H1 (cell line): ENCODE measurements at regions not wholly inside any gene's neighbourhood (a gene's known extent, or its start where the extent isn't known, plus 50 kb on each side); places are given as distances from the start of the nearest gene placed in this dataset.

Experiments used
- CTCF ChIA-PET: fragments of 300-600 bp; sonication (Branson Sonifier 250); formaldehyde crosslinking; loops from one replicate; lab custom pipeline; 2021; ENCODE audit not compliant: partially characterized antibody; lab: Charles Lee
- POLR2A ChIA-PET: fragments of 300-600 bp; sonication (Branson Sonifier 250); formaldehyde crosslinking; loops from one replicate; lab custom pipeline; 2021; ENCODE audit warnings: inconsistent platforms; ENCODE audit not compliant: partially characterized antibody; lab: Charles Lee
- DNase-seq, 2 experiments: peaks; one replicate each; pipeline versions ENCODE4 v3.0.0 to v3.0.0-alpha.2; 2010 to 2022; ENCODE audit warnings: low spot score in 2 of 2, low read depth in 1 of 2, mixed read lengths in 1 of 2
- FAIRE-seq: peaks from 2 replicates; lab custom pipeline; 2011; peaks lifted over from hg19 to GRCh38; lab: Jason Lieb, UNC
- H2AFZ ChIP-seq: 2 replicates; pipeline ENCODE4 v1.8.1; 2012; ENCODE audit warnings: low read length, inconsistent platforms
- H2AK5ac ChIP-seq: 2 replicates; pipeline ENCODE4 v1.6.1; 2013; ENCODE audit warnings: low read depth, low read length
- H2BK120ac ChIP-seq: replicated peaks from 2 replicates; pipeline ENCODE3; 2013; ENCODE audit warnings: low read depth, low read length, inconsistent platforms
- H2BK12ac ChIP-seq: 2 replicates; pipeline ENCODE4 v1.6.1; 2013; ENCODE audit warnings: low read depth, low read length
- H2BK15ac ChIP-seq: 2 replicates; pipeline ENCODE4 v1.6.1; 2013; ENCODE audit warnings: low read length
- H2BK20ac ChIP-seq: 2 replicates; pipeline ENCODE4 v1.6.1; 2013; ENCODE audit warnings: low read length
- H2BK5ac ChIP-seq: 2 replicates; pipeline ENCODE4 v1.6.1; 2013; ENCODE audit warnings: low read depth, low read length
- H3K14ac ChIP-seq: 2 replicates; pipeline ENCODE4 v1.6.1; 2013; ENCODE audit warnings: inconsistent platforms; ENCODE audit not compliant: insufficient read length
- H3K18ac ChIP-seq: 2 replicates; pipeline ENCODE4 v1.6.1; 2013; ENCODE audit warnings: low read length; ENCODE audit errors: extremely low read depth
- H3K23ac ChIP-seq: 2 replicates; pipeline ENCODE4 v1.6.1; 2013; ENCODE audit warnings: inconsistent platforms; ENCODE audit not compliant: insufficient read length
- H3K23me2 ChIP-seq: 2 replicates; pipeline ENCODE4 v1.6.1; 2013; ENCODE audit warnings: low read depth, low read length
- H3K27ac ChIP-seq: 2 replicates; pipeline ENCODE4 v1.6.1; 2011; ENCODE audit warnings: low read depth, low read length, inconsistent platforms
- H3K27me3 ChIP-seq, 4 experiments: replicated peaks in 1 of 4; 1 replicate in 1 of 4; 2 replicates in 3 of 4; pipeline versions ENCODE4 v1.6.1 to v1.8.1; 2011 to 2013; ENCODE audit warnings: low read length in 3 of 4, mild to moderate bottlenecking in 3 of 4, inconsistent platforms in 2 of 4, mixed read lengths in 2 of 4, moderate library complexity in 1 of 4; ENCODE audit not compliant: control insufficient read depth in 3 of 4, insufficient read depth in 3 of 4; ENCODE audit errors: extremely low read depth in 1 of 4
- H3K36me3 ChIP-seq, 4 experiments: 2 replicates each; pipeline versions ENCODE4 v1.6.1 to v1.8.1; 2011 to 2013; ENCODE audit warnings: mild to moderate bottlenecking in 4 of 4, low read length in 3 of 4, moderate library complexity in 2 of 4, control low read depth in 1 of 4, inconsistent platforms in 1 of 4; ENCODE audit not compliant: insufficient read depth in 4 of 4, control insufficient read depth in 2 of 4
- H3K4ac ChIP-seq: replicated peaks from 2 replicates; pipeline ENCODE3; 2013; ENCODE audit warnings: low read length, low read depth, mixed read lengths, inconsistent platforms; ENCODE audit not compliant: insufficient read length
- H3K4me1 ChIP-seq, 4 experiments: replicated peaks in 1 of 4; 1 replicate in 1 of 4; 2 replicates in 3 of 4; pipeline versions ENCODE4 v1.6.1 to v1.8.1; 2011 to 2013; ENCODE audit warnings: low read length in 3 of 4, inconsistent platforms in 2 of 4, mixed read lengths in 1 of 4; ENCODE audit not compliant: insufficient read depth in 4 of 4, control insufficient read depth in 3 of 4
- H3K4me2 ChIP-seq, 2 experiments: 2 replicates each; pipeline versions ENCODE4 v1.6.1 to v1.8.1; 2011 to 2013; ENCODE audit warnings: low read depth in 2 of 2, low read length in 2 of 2, control low read depth in 1 of 2, inconsistent platforms in 1 of 2, mild to moderate bottlenecking in 1 of 2; ENCODE audit not compliant: insufficient read depth in 1 of 2
- H3K4me3 ChIP-seq, 4 experiments: fragments of 200-600, 300-600 bp in 1 of 4; sonication (generic), shearing (Covaris generic), sonication (Bioruptor Twin) in 1 of 4; 2 replicates each; pipeline versions ENCODE4 v1.5.1 to v1.8.1; 2011 to 2016; ENCODE audit warnings: low read length in 4 of 4, low read depth in 3 of 4, control low read depth in 2 of 4, inconsistent platforms in 2 of 4, mild to moderate bottlenecking in 2 of 4, mixed read lengths in 1 of 4, moderate library complexity in 1 of 4; ENCODE audit not compliant: insufficient read depth in 2 of 4; ENCODE audit errors: extremely low read depth in 1 of 4
- H3K56ac ChIP-seq: replicated peaks from 2 replicates; pipeline ENCODE3; 2013; ENCODE audit warnings: low read depth, mild to moderate bottlenecking, mixed read lengths, low read length, inconsistent platforms; ENCODE audit not compliant: insufficient read length
- H3K79me1 ChIP-seq: 2 replicates; pipeline ENCODE4 v1.6.1; 2013; ENCODE audit warnings: low read depth, low read length, control low read depth
- H3K79me2 ChIP-seq, 2 experiments: 2 replicates each; pipeline versions ENCODE4 v1.6.1 to v1.8.1; 2012 to 2013; ENCODE audit warnings: low read length in 2 of 2, mild to moderate bottlenecking in 2 of 2, inconsistent platforms in 1 of 2; ENCODE audit not compliant: insufficient read depth in 2 of 2, control insufficient read depth in 1 of 2
- H3K9ac ChIP-seq, 4 experiments: replicated peaks in 1 of 4; 1 replicate in 1 of 4; 2 replicates in 3 of 4; pipeline versions ENCODE4 v1.6.1 to v1.8.1; 2011 to 2013; ENCODE audit warnings: low read depth in 3 of 4, low read length in 3 of 4, control low read depth in 2 of 4, mild to moderate bottlenecking in 2 of 4, moderate library complexity in 2 of 4, inconsistent platforms in 1 of 4; ENCODE audit errors: extremely low read depth in 1 of 4
- H3K9me3 ChIP-seq, 2 experiments: 2 replicates each; pipeline versions ENCODE4 v1.6.1 to v1.8.1; 2012 to 2013; ENCODE audit warnings: mild to moderate bottlenecking in 2 of 2, moderate library complexity in 2 of 2, control low read depth in 1 of 2, inconsistent platforms in 1 of 2, low read depth in 1 of 2, low read length in 1 of 2, mixed read lengths in 1 of 2; ENCODE audit not compliant: insufficient read depth in 2 of 2
- H4K20me1 ChIP-seq, 2 experiments: replicated peaks in 1 of 2; 2 replicates each; pipeline versions ENCODE3 to v1.8.1; 2011 to 2013; ENCODE audit warnings: inconsistent platforms in 2 of 2, low read length in 2 of 2, mild to moderate bottlenecking in 1 of 2; ENCODE audit not compliant: insufficient read depth in 2 of 2, control insufficient read depth in 1 of 2
- H4K5ac ChIP-seq: 2 replicates; pipeline ENCODE4 v1.6.1; 2013; ENCODE audit warnings: low read length, low read depth, mixed read lengths, inconsistent platforms; ENCODE audit not compliant: insufficient read length
- H4K8ac ChIP-seq: 2 replicates; pipeline ENCODE4 v1.8.0; 2013; ENCODE audit warnings: mild to moderate bottlenecking, moderate library complexity, low read length, inconsistent platforms; ENCODE audit not compliant: insufficient read depth; ENCODE audit errors: extremely low read depth
- H4K91ac ChIP-seq: replicated peaks from 2 replicates; pipeline ENCODE3; 2013; ENCODE audit warnings: low read length, mixed read lengths, inconsistent platforms; ENCODE audit not compliant: insufficient read length
- ASH2L ChIP-seq: fragments of 200-600, 300-600 bp; sonication (generic); IDR thresholded peaks from one replicate; pipeline ENCODE4 v1.7.1; 2017; ENCODE audit warnings: low read length
- BCL11A ChIP-seq, 2 experiments: IDR thresholded peaks; one replicate each; pipeline ENCODE4 v1.6.1; 2011; ENCODE audit warnings: low read depth in 2 of 2, low read length in 2 of 2, mild to moderate bottlenecking in 2 of 2
- BRCA1 ChIP-seq: IDR thresholded peaks from 2 replicates; pipeline ENCODE4 v1.6.1; 2012; ENCODE audit warnings: low read depth, low read length, improper control_type of control experiment
- CEBPB ChIP-seq: IDR thresholded peaks from 2 replicates; pipeline ENCODE4 v1.6.1; 2012; ENCODE audit warnings: low read depth, low read length
- CREB1 ChIP-seq: IDR thresholded peaks from 2 replicates; pipeline ENCODE4 v1.6.1; 2012; ENCODE audit warnings: inconsistent platforms
- EZH2 ChIP-seq: fragments of 200-600 bp; sonication (generic); IDR thresholded peaks from 2 replicates; pipeline ENCODE4 v1.7.1; 2012; ENCODE audit warnings: low read depth, mild to moderate bottlenecking, moderate library complexity, low read length, inconsistent platforms; ENCODE audit not compliant: severe bottlenecking
- GTF2F1 ChIP-seq: IDR thresholded peaks from 2 replicates; pipeline ENCODE4 v1.6.1; 2012; ENCODE audit warnings: low read depth, low read length, improper control_type of control experiment, borderline replicate concordance
- POLR2AphosphoS5 ChIP-seq: IDR thresholded peaks from 2 replicates; pipeline ENCODE4 v1.6.1; 2011; ENCODE audit warnings: low read depth, low read length
- RAD21 ChIP-seq, 2 experiments: IDR thresholded peaks in 1 of 2; conservative IDR thresholded peaks in 1 of 2; 2 replicates each; pipeline ENCODE4 v1.6.1; 2011; ENCODE audit warnings: low read depth in 2 of 2, low read length in 2 of 2, improper control_type of control experiment in 1 of 2, inconsistent platforms in 1 of 2, mild to moderate bottlenecking in 1 of 2, moderate library complexity in 1 of 2
- SIRT6 ChIP-seq: IDR thresholded peaks from one replicate; pipeline ENCODE4 v1.7.1; 2012; ENCODE audit warnings: low read length, inconsistent platforms
- SP2 ChIP-seq: IDR thresholded peaks from 2 replicates; pipeline ENCODE4 v1.6.1; 2012; ENCODE audit warnings: mild to moderate bottlenecking, low read length, inconsistent platforms
- SP4 ChIP-seq: IDR thresholded peaks from 2 replicates; pipeline ENCODE4 v1.6.1; 2012; ENCODE audit warnings: low read length, inconsistent platforms
- YY1 ChIP-seq: IDR thresholded peaks from 2 replicates; pipeline ENCODE4 v1.6.1; 2011; ENCODE audit warnings: low read depth, mild to moderate bottlenecking, low read length
- TF ChIP-seq, protein P1 (sequence below): IDR thresholded peaks from 2 replicates; pipeline ENCODE4 v1.6.1; 2011; ENCODE audit warnings: low read depth, mild to moderate bottlenecking, low read length; ENCODE audit not compliant: insufficient read depth

DNA sequence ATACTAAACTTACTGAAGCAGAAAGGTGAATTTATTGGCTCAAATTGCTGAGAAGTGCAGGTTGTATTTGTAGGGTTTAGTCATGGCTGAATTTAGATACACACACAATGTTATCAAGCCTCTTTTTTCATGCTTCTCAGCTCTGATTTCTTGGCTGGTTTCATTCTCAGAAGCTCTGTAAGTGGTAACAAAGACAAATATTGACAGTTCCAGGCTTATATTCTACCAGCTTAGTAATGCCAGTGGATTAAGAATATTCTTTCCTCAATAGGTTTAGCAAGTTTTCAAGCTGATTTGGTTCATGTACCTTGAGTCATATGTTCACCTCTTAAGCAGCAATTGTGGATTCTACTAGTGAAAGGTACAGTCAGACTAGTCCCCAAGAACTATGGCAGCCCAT lies 52.1 kb upstream of the PKIB start:
- 0 out of 7 replicates have a peak, but pooled peaks cover 0 to under 1% (median 0%) of the 10 kb centered on the region in 4 experiments for H3K4me1 ChIP-seq
- CTCF ChIA-PET: interaction anchor here (1.0 to 1.4 kb wide), 3 partner anchors 15 to 66 kb away, joined by 4 to 5 read pairs (median 4); no protein-coding TSS in a partner anchor
- no peak overlapping the region for H2BK120ac ChIP-seq
- no peak overlapping the region for H3K27ac ChIP-seq
- H4K91ac ChIP-seq: no peak overlapping the region
- no peak overlapping the region for H2AK5ac ChIP-seq
- TF ChIP-seq POLR2AphosphoS5 (no peak), EZH2 (no peak), BRCA1 (no peak), GTF2F1 (no peak), SP4 (no peak), ASH2L (no peak), BCL11A (IDR thresholded peaks at IDR 0.05; ENCODE audit: low read depth in 2 of 2, low read length in 2 of 2) (no peak), CEBPB (no peak), SIRT6 (no peak), RAD21 (IDR thresholded peaks at IDR 0.05 in 1 of 2, conservative IDR thresholded peaks at IDR 0.05 in 1 of 2; ENCODE audit: low read depth in 2 of 2, low read length in 2 of 2) (no peak), CREB1 (no peak), SP2 (no peak), YY1 (no peak)
- TF ChIP-seq, protein P1, sequence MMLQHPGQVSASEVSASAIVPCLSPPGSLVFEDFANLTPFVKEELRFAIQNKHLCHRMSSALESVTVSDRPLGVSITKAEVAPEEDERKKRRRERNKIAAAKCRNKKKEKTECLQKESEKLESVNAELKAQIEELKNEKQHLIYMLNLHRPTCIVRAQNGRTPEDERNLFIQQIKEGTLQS: no peak
- TF ChIP-seq, all 59 proteins: peak for 0
- POLR2A ChIA-PET: interaction anchor here (1.0 kb wide), 1 partner anchor 9 kb away, joined by 5 read pairs; no protein-coding TSS in a partner anchor
- no peak overlapping the region for H3K9ac ChIP-seq
- no peak overlapping the region for H3K4me3 ChIP-seq
- H3K14ac ChIP-seq: no peak overlapping the region
- H3K18ac ChIP-seq: no peak overlapping the region
- H3K23me2 ChIP-seq: no peaks in the 10 kb centered on the region
- H3K79me2 ChIP-seq: peaks cover 0 to 3% of the 10 kb centered on the region in 2 experiments; a peak in 2 of 4 replicates
- H3K79me1 ChIP-seq: no peaks in the 10 kb centered on the region; the same call in 1 of the 2 replicates
- H2BK12ac ChIP-seq: no peak overlapping the region
- no peaks in the 10 kb centered on the region for H3K27me3 ChIP-seq
- no peak overlapping the region for H3K4me2 ChIP-seq
- no peak overlapping the region for H3K56ac ChIP-seq
- H4K8ac ChIP-seq: no peak overlapping the region
- no peak overlapping the region for H2BK20ac ChIP-seq
- H3K36me3 ChIP-seq: peaks cover 0 to 3% (median 0%) of the 10 kb centered on the region in 4 experiments; a peak in 1 of 8 replicates
- no peaks in the 10 kb centered on the region for H3K9me3 ChIP-seq
- no peak overlapping the region for H2BK15ac ChIP-seq
- no peak overlapping the region for H4K5ac ChIP-seq
- FAIRE-seq: no peak
- H3K23ac ChIP-seq: no peak overlapping the region
- H2AFZ ChIP-seq: no peak overlapping the region
- H3K4ac ChIP-seq: no peak overlapping the region
- no peaks in the 10 kb centered on the region for H4K20me1 ChIP-seq
- DNase-seq: no peak
- H2BK5ac ChIP-seq: no peak overlapping the region
